H9 (cell line): ENCODE measurements at regions not wholly inside any gene's neighbourhood (a gene's known extent, or its start where the extent isn't known, plus 50 kb on each side); places are given as distances from the start of the nearest gene placed in this dataset.

Source experiments
- DNase-seq: peaks from one replicate; pipeline ENCODE4 v3.0.0-alpha.2; 2017
- H2AFZ ChIP-seq: one replicate; pipeline ENCODE4 v1.6.1; 2013; ENCODE audit warnings: mild to moderate bottlenecking, low read length, control low read depth, moderate library complexity
- H2AK5ac ChIP-seq: 2 replicates; pipeline ENCODE4 v1.6.1; 2013; ENCODE audit warnings: low read length, control low read depth, mixed read lengths; ENCODE audit not compliant: insufficient read length
- H2BK120ac ChIP-seq: one replicate; pipeline ENCODE4 v1.6.1; 2013; ENCODE audit warnings: low read depth, mild to moderate bottlenecking, low read length, control low read depth, inconsistent platforms; ENCODE audit not compliant: poor library complexity, severe bottlenecking
- H2BK12ac ChIP-seq: 2 replicates; pipeline ENCODE4 v1.6.1; 2013; ENCODE audit warnings: low read length, control low read depth, mixed read lengths, low read depth; ENCODE audit not compliant: insufficient read length
- H2BK15ac ChIP-seq: 2 replicates; pipeline ENCODE4 v1.6.1; 2013; ENCODE audit warnings: low read depth, low read length, control low read depth
- H2BK20ac ChIP-seq: one replicate; pipeline ENCODE4 v1.6.1; 2013; ENCODE audit warnings: low read depth, mild to moderate bottlenecking, low read length, control low read depth, inconsistent platforms; ENCODE audit not compliant: poor library complexity, severe bottlenecking
- H2BK5ac ChIP-seq: 2 replicates; pipeline ENCODE4 v1.6.1; 2013; ENCODE audit warnings: low read length, control low read depth, mixed read lengths; ENCODE audit not compliant: insufficient read length
- H3K14ac ChIP-seq: 2 replicates; pipeline ENCODE4 v1.6.1; 2013; ENCODE audit warnings: low read length, control low read depth; ENCODE audit not compliant: insufficient read depth
- H3K18ac ChIP-seq: 2 replicates; pipeline ENCODE4 v1.6.1; 2013; ENCODE audit warnings: low read depth, mild to moderate bottlenecking, mixed read lengths, low read length, control low read depth; ENCODE audit not compliant: insufficient read length
- H3K23ac ChIP-seq: 2 replicates; pipeline ENCODE4 v1.6.1; 2013; ENCODE audit warnings: low read length, control low read depth, mixed read lengths, low read depth; ENCODE audit not compliant: insufficient read length
- H3K23me2 ChIP-seq: 2 replicates; pipeline ENCODE4 v1.6.1; 2013; ENCODE audit warnings: low read depth, mild to moderate bottlenecking, mixed read lengths, low read length, control low read depth; ENCODE audit not compliant: insufficient read length, poor library complexity, severe bottlenecking
- H3K27ac ChIP-seq: 2 replicates; pipeline ENCODE4 v1.5.1; 2013; ENCODE audit warnings: low read length, control low read depth, mixed read lengths, low read depth; ENCODE audit not compliant: insufficient read length
- H3K27me3 ChIP-seq: 2 replicates; pipeline ENCODE4 v1.6.1; 2013; ENCODE audit warnings: low read length, control low read depth, inconsistent platforms; ENCODE audit not compliant: insufficient read depth
- H3K4ac ChIP-seq: 2 replicates; pipeline ENCODE4 v1.6.1; 2013; ENCODE audit warnings: low read depth, mild to moderate bottlenecking, control low read depth, inconsistent platforms, low read length, moderate library complexity
- H3K4me1 ChIP-seq: 2 replicates; pipeline ENCODE4 v1.6.1; 2013; ENCODE audit warnings: low read length, control low read depth, inconsistent platforms; ENCODE audit not compliant: insufficient read depth
- H3K4me2 ChIP-seq: 2 replicates; pipeline ENCODE4 v1.6.1; 2013; ENCODE audit warnings: low read length, control low read depth, mixed read lengths; ENCODE audit not compliant: insufficient read length, insufficient read depth
- H3K56ac ChIP-seq: 2 replicates; pipeline ENCODE4 v1.6.1; 2013; ENCODE audit warnings: low read depth, mild to moderate bottlenecking, mixed read lengths, low read length, control low read depth; ENCODE audit not compliant: insufficient read length
- H3K79me1 ChIP-seq: 2 replicates; pipeline ENCODE4 v1.6.1; 2013; ENCODE audit warnings: low read depth, mild to moderate bottlenecking, moderate library complexity, low read length, control low read depth, inconsistent platforms; ENCODE audit not compliant: insufficient read depth, poor library complexity, severe bottlenecking
- H3K79me2 ChIP-seq: 2 replicates; pipeline ENCODE4 v1.6.1; 2013; ENCODE audit warnings: low read length, control low read depth, inconsistent platforms; ENCODE audit not compliant: insufficient read depth
- H3K9ac ChIP-seq: 2 replicates; pipeline ENCODE4 v1.6.1; 2013; ENCODE audit warnings: low read length, control low read depth, mixed read lengths; ENCODE audit not compliant: insufficient read length; ENCODE audit errors: extremely low read depth
- H3K9me3 ChIP-seq: one replicate; pipeline ENCODE4 v1.6.1; 2013; ENCODE audit warnings: low read depth, low read length, inconsistent platforms; ENCODE audit not compliant: control insufficient read depth
- H3T11ph ChIP-seq: one replicate; pipeline ENCODE4 v1.6.1; 2013; ENCODE audit warnings: mild to moderate bottlenecking, low read length, control low read depth, inconsistent platforms
- H4K20me1 ChIP-seq: one replicate; pipeline ENCODE4 v1.6.1; 2013; ENCODE audit not compliant: control insufficient read depth, insufficient read length, insufficient read depth
- H4K5ac ChIP-seq: 2 replicates; pipeline ENCODE4 v1.6.1; 2013; ENCODE audit warnings: low read depth, mild to moderate bottlenecking, mixed read lengths, low read length, control low read depth; ENCODE audit not compliant: insufficient read length
- H4K8ac ChIP-seq: replicated peaks from 2 replicates; pipeline ENCODE4 v1.6.1; 2013; ENCODE audit warnings: low read length, control low read depth, mixed read lengths, low read depth; ENCODE audit not compliant: insufficient read length
- H4K91ac ChIP-seq: 2 replicates; pipeline ENCODE4 v1.6.1; 2013; ENCODE audit warnings: low read depth, mild to moderate bottlenecking, moderate library complexity, mixed read lengths, low read length, control low read depth; ENCODE audit not compliant: insufficient read length
- H3K27ac Mint-ChIP-seq, 3 experiments: 2 replicates in 2 of 3; 3 replicates in 1 of 3; pipeline ENCODE4 v1.8.0; 2020 to 2021; ENCODE audit warnings: mixed read lengths in 3 of 3, mild to moderate bottlenecking in 1 of 3, moderate library complexity in 1 of 3
- H3K27me3 Mint-ChIP-seq: 2 replicates; pipeline ENCODE4 v1.8.0; 2021; ENCODE audit warnings: low read depth, mild to moderate bottlenecking, moderate library complexity, mixed read lengths
- H3K36me3 Mint-ChIP-seq, 3 experiments: 2 replicates in 2 of 3; 3 replicates in 1 of 3; pipeline ENCODE4 v1.8.0; 2020 to 2021; ENCODE audit warnings: low read depth in 3 of 3, mixed read lengths in 3 of 3; ENCODE audit not compliant: insufficient read depth in 1 of 3
- H3K4me1 Mint-ChIP-seq, 2 experiments: 2 replicates each; pipeline ENCODE4 v1.8.0; 2020; ENCODE audit warnings: mixed read lengths in 2 of 2
- H3K4me3 Mint-ChIP-seq, 2 experiments: 2 replicates in 1 of 2; 3 replicates in 1 of 2; pipeline ENCODE4 v1.8.0; 2020 to 2021; ENCODE audit warnings: mild to moderate bottlenecking in 2 of 2, mixed read lengths in 2 of 2, moderate library complexity in 1 of 2
- H3K9me3 Mint-ChIP-seq, 2 experiments: 2 replicates in 1 of 2; 3 replicates in 1 of 2; pipeline ENCODE4 v1.8.0; 2020; ENCODE audit warnings: mild to moderate bottlenecking in 2 of 2, mixed read lengths in 2 of 2, moderate library complexity in 1 of 2
- CTCF ChIP-seq: fragments of 200-600 bp; sonication (generic); conservative IDR thresholded peaks from 3 replicates; pipeline ENCODE4 v1.8.0; 2021; ENCODE audit warnings: antibody characterized with exemption, mild to moderate bottlenecking
- WGBS: extraction: QIAGEN DNeasy Blood & Tissue Kit; methylation state at CpG from one replicate; pipeline ENCODE4 v1.1.7; 2013; ENCODE audit warnings: missing lambda C conversion rate, low lambda C conversion rate, mixed read lengths; ENCODE audit not compliant: insufficient read length; ENCODE audit errors: extremely low coverage; 5-methylcytosine and 5-hydroxymethylcytosine counted together

DNA sequence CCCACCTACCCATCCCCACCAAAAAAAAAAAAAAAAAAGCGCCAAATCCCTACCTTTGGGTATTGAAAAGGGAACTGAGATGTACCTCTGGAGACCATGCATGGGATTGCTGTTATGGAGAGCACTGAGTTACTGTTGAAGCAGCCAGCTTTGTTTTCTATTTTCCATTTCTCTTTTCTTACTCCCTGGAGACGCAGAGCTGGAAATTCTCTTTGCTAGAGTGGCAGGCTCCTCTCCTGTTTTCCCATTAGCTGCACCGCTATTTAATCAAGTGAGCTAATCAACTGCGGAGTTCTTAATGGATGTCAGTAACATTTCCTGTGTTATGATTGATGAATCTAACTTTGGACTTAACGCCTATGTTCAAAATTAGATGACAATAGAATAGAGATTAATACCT, 136.1 kb upstream of the LMCD1 start:
- Mint-ChIP-seq H3K4me3 (no peak overlapping the region), H3K27ac (no peak overlapping the region), H3K9me3 (no peaks in the 10 kb centered on the region), H3K36me3 (no peaks in the 10 kb centered on the region), H3K27me3 (no peaks in the 10 kb centered on the region), H3K4me1 (0 out of 4 replicates have a peak, but pooled peaks cover 0 to 4% of the 10 kb centered on the region in 2 experiments)
- no peaks in the 10 kb centered on the region; the same call in 1 of the 2 replicates for H3K79me2 ChIP-seq
- H3K4me2 ChIP-seq: no peak overlapping the region
- H2BK15ac ChIP-seq: no peak overlapping the region
- H2BK20ac ChIP-seq: no peak overlapping the region
- H3K79me1 ChIP-seq: no peaks in the 10 kb centered on the region
- no CpG with 5 or more reads among the region's 5 CpGs for WGBS
- no peak overlapping the region for H3K27ac ChIP-seq
- no peak overlapping the region for H2BK5ac ChIP-seq
- H3K4me1 ChIP-seq: no peaks in the 10 kb centered on the region
- H2AFZ ChIP-seq: no peak overlapping the region
- DNase-seq: no peak
- H3K23me2 ChIP-seq: no peaks in the 10 kb centered on the region
- H3K27me3 ChIP-seq: no peaks in the 10 kb centered on the region
- no peak overlapping the region for H3K23ac ChIP-seq
- no peak overlapping the region for H4K5ac ChIP-seq
- H4K20me1 ChIP-seq: no peaks in the 10 kb centered on the region
- no peak overlapping the region for H4K91ac ChIP-seq
- H3K18ac ChIP-seq: no peak overlapping the region
- no peak overlapping the region for H3K56ac ChIP-seq
- TF ChIP-seq CTCF: no peak
- no peak overlapping the region for H3K14ac ChIP-seq
- no peak overlapping the region for H3K4ac ChIP-seq
- no peak overlapping the region for H2BK120ac ChIP-seq
- H4K8ac ChIP-seq: no peak overlapping the region
- no peak overlapping the region for H2AK5ac ChIP-seq
- H3T11ph ChIP-seq: no peak overlapping the region
- H2BK12ac ChIP-seq: no peak overlapping the region
- H3K9ac ChIP-seq: no peak overlapping the region
- no peaks in the 10 kb centered on the region for H3K9me3 ChIP-seq
